HG03060 (cell line): ENCODE measurements at regions not wholly inside any gene's neighbourhood (a gene's known extent, or its start where the extent isn't known, plus 50 kb on each side); places are given as distances from the start of the nearest gene placed in this dataset.
"Not testable (repeated sequence)": the region's sequence is repeated elsewhere in the genome, so short reads cannot be mapped to it uniquely, and the experiment has no call there.

ENCODE experiments used
- ATAC-seq: cut with Tn5 transposase; IDR thresholded peaks from one replicate; pipeline ENCODE4 v1.9.1; 2021; ENCODE audit warnings: low read depth, moderate number of reproducible peaks; ENCODE audit not compliant: unreplicated experiment

- ATAC-seq: no peak
Observed at GRCh38 chr1:221284028-221284427, 404.8 kb downstream of the HLX start.

- not testable (repeated sequence) for ATAC-seq
Observed at GRCh38 chr1:221284991-221285390, 405.7 kb downstream of the HLX start.

GRCh38 chr1:221285458-221286210, 406.4 kb downstream of the HLX start:
- ATAC-seq: not testable (repeated sequence)

- no peak for ATAC-seq
Observed at GRCh38 chr1:221286399-221286798, 407.2 kb downstream of the HLX start.

GRCh38 chr1:221289103-221289502, 409.9 kb downstream of the HLX start:
- ATAC-seq: no peak

GRCh38 chr1:221290669-221291068, 411.4 kb downstream of the HLX start:
- ATAC-seq: no peak

- no peak for ATAC-seq
Observed at GRCh38 chr1:221291113-221291512, 411.9 kb downstream of the HLX start.

- ATAC-seq: no peak
Observed at GRCh38 chr1:221292652-221293051, 413.4 kb downstream of the HLX start.

GRCh38 chr1:221294242-221294641, 415.0 kb downstream of the HLX start:
- ATAC-seq: no peak

- ATAC-seq: no peak
Observed at GRCh38 chr1:221302357-221302756, 423.1 kb downstream of the HLX start.

- ATAC-seq: no peak
Observed at GRCh38 chr1:221302810-221303209, 423.6 kb downstream of the HLX start.

GRCh38 chr1:221303623-221304022, 424.4 kb downstream of the HLX start:
- no peak for ATAC-seq

- ATAC-seq: no peak
Observed at GRCh38 chr1:221306239-221306638, 427.0 kb downstream of the HLX start.

GRCh38 chr1:221308534-221309511, 429.6 kb downstream of the HLX start:
- ATAC-seq: no peak

GRCh38 chr1:221309723-221310122, 430.5 kb downstream of the HLX start:
- no peak for ATAC-seq

GRCh38 chr1:221310180-221310579, 430.9 kb downstream of the HLX start:
- ATAC-seq: no peak

GRCh38 chr1:221315330-221315729, 426.6 kb downstream of the DUSP10 start:
- no peak for ATAC-seq

- ATAC-seq: no peak
Observed at GRCh38 chr1:221316491-221317056, 425.3 kb downstream of the DUSP10 start.

GRCh38 chr1:221317537-221317936, 424.4 kb downstream of the DUSP10 start:
- ATAC-seq: no peak

GRCh38 chr1:221327954-221328353, 413.9 kb downstream of the DUSP10 start:
- ATAC-seq: no peak

- ATAC-seq: no peak
Observed at GRCh38 chr1:221328371-221328770, 413.5 kb downstream of the DUSP10 start.
